ENCODE measurements at regions not wholly inside any gene's neighbourhood (a gene's known extent, or its start where the extent isn't known, plus 50 kb on each side); places are given as distances from the start of the nearest gene placed in this dataset.

- Mint-ChIP-seq H3K4me3 (no peak overlapping the region), H3K36me3 (no peaks in the 10 kb centered on the region), H3K27me3 (no peaks in the 10 kb centered on the region), H3K9me3 (no peaks in the 10 kb centered on the region), H3K27ac (no peak overlapping the region), H3K4me1 (no peaks in the 10 kb centered on the region)
- CTCF ChIA-PET, result no interaction called here
- DNase-seq, result no peak
Observed at GRCh38 chrX:118199997-118200396, 83.4 kb upstream of the KLHL13 start.

- Mint-ChIP-seq H3K4me3 (no peak overlapping the region), H3K36me3 (no peaks in the 10 kb centered on the region), H3K4me1 (no peaks in the 10 kb centered on the region), H3K27me3 (no peaks in the 10 kb centered on the region), H3K9me3 (no peaks in the 10 kb centered on the region), H3K27ac (no peak overlapping the region)
- CTCF ChIA-PET, result no interaction called here
- DNase-seq, result no peak
Observed at GRCh38 chrX:118205421-118206395, 89.1 kb upstream of the KLHL13 start.

- Mint-ChIP-seq H3K27me3 (no peaks in the 10 kb centered on the region), H3K36me3 (no peaks in the 10 kb centered on the region), H3K27ac (no peak overlapping the region), H3K9me3 (no peaks in the 10 kb centered on the region), H3K4me1 (peaks cover 6% of the 10 kb centered on the region), H3K4me3 (no peak overlapping the region)
- DNase-seq, result no peak
- CTCF ChIA-PET, result no interaction called here
Observed at GRCh38 chrX:118207831-118208453, 91.3 kb upstream of the KLHL13 start.

GRCh38 chrX:118208481-118208880 lies 91.9 kb upstream of the KLHL13 start:
- CTCF ChIA-PET, result no interaction called here
- no peak for DNase-seq
- Mint-ChIP-seq H3K36me3 (no peaks in the 10 kb centered on the region), H3K4me3 (no peak overlapping the region), H3K27me3 (no peaks in the 10 kb centered on the region), H3K27ac (no peak overlapping the region), H3K9me3 (no peaks in the 10 kb centered on the region), H3K4me1 (peaks cover 8% of the 10 kb centered on the region)

GRCh38 chrX:118211891-118212816 lies 95.5 kb upstream of the KLHL13 start:
- Mint-ChIP-seq H3K9me3 (no peaks in the 10 kb centered on the region), H3K27me3 (no peaks in the 10 kb centered on the region), H3K27ac (no peak overlapping the region), H3K4me3 (no peak overlapping the region), H3K36me3 (no peaks in the 10 kb centered on the region), H3K4me1 (peaks cover 8% of the 10 kb centered on the region)
- DNase-seq, result no peak
- CTCF ChIA-PET, result no interaction called here

- H3K4me1 Mint-ChIP-seq, result peaks cover 8% of the 10 kb centered on the region
- H3K9me3 Mint-ChIP-seq, result no peaks in the 10 kb centered on the region
- no peak overlapping the region for H3K4me3 Mint-ChIP-seq
- no peak for DNase-seq
- H3K27ac Mint-ChIP-seq, result no peak overlapping the region
- CTCF ChIA-PET, result no interaction called here
- no peaks in the 10 kb centered on the region for H3K27me3 Mint-ChIP-seq
- H3K36me3 Mint-ChIP-seq, result no peaks in the 10 kb centered on the region
Observed at GRCh38 chrX:118212817-118213183, 96.2 kb upstream of the KLHL13 start.

GRCh38 chrX:118215346-118215745 lies 98.7 kb upstream of the KLHL13 start:
- Mint-ChIP-seq H3K4me3 (no peak overlapping the region), H3K9me3 (no peaks in the 10 kb centered on the region), H3K27ac (no peak overlapping the region), H3K36me3 (no peaks in the 10 kb centered on the region), H3K27me3 (no peaks in the 10 kb centered on the region), H3K4me1 (peaks cover 8% of the 10 kb centered on the region)
- DNase-seq, result no peak
- CTCF ChIA-PET, result no interaction called here

GRCh38 chrX:118216087-118216486 lies 99.5 kb upstream of the KLHL13 start:
- CTCF ChIA-PET, result interaction anchor here (0.8 kb wide), 1 partner anchor 9 kb away, joined by 3 read pairs; no protein-coding TSS in a partner anchor
- no peak overlapping the region for H3K4me3 Mint-ChIP-seq
- no peaks in the 10 kb centered on the region for H3K9me3 Mint-ChIP-seq

GRCh38 chrX:118216509-118216908 lies 99.9 kb upstream of the KLHL13 start:
- no peaks in the 10 kb centered on the region for H3K9me3 Mint-ChIP-seq
- no peaks in the 10 kb centered on the region for H3K27me3 Mint-ChIP-seq
- CTCF ChIA-PET, result interaction anchor here (0.8 kb wide), 1 partner anchor 8 kb away, joined by 3 read pairs; no protein-coding TSS in a partner anchor
- H3K4me3 Mint-ChIP-seq, result no peak overlapping the region
- no peaks in the 10 kb centered on the region for H3K36me3 Mint-ChIP-seq
- peaks cover 8% of the 10 kb centered on the region for H3K4me1 Mint-ChIP-seq
- no peak for DNase-seq
- H3K27ac Mint-ChIP-seq, result no peak overlapping the region

More at GRCh38 chrX:118216087-118216486, 99.5 kb upstream of the KLHL13 start:
- H3K27ac Mint-ChIP-seq, result no peak overlapping the region
- H3K36me3 Mint-ChIP-seq, result no peaks in the 10 kb centered on the region
- peaks cover 8% of the 10 kb centered on the region for H3K4me1 Mint-ChIP-seq
- DNase-seq, result no peak
- no peaks in the 10 kb centered on the region for H3K27me3 Mint-ChIP-seq

GRCh38 chrX:118218079-118218478 lies 101.5 kb upstream of the KLHL13 start:
- Mint-ChIP-seq H3K4me3 (no peak overlapping the region), H3K9me3 (no peaks in the 10 kb centered on the region), H3K36me3 (no peaks in the 10 kb centered on the region), H3K27me3 (no peaks in the 10 kb centered on the region), H3K4me1 (no peaks in the 10 kb centered on the region), H3K27ac (no peak overlapping the region)
- CTCF ChIA-PET, result no interaction called here
- no peak for DNase-seq

- Mint-ChIP-seq H3K4me3 (no peak overlapping the region), H3K4me1 (no peaks in the 10 kb centered on the region), H3K27ac (no peak overlapping the region), H3K9me3 (no peaks in the 10 kb centered on the region), H3K36me3 (no peaks in the 10 kb centered on the region), H3K27me3 (no peaks in the 10 kb centered on the region)
- CTCF ChIA-PET, result no interaction called here
- DNase-seq, result no peak
Observed at GRCh38 chrX:118218940-118219339, 102.3 kb upstream of the KLHL13 start.

- Mint-ChIP-seq H3K4me3 (no peak overlapping the region), H3K27me3 (no peaks in the 10 kb centered on the region), H3K9me3 (no peaks in the 10 kb centered on the region), H3K4me1 (no peaks in the 10 kb centered on the region), H3K27ac (no peak overlapping the region), H3K36me3 (no peaks in the 10 kb centered on the region)
- DNase-seq, result no peak
- CTCF ChIA-PET, result interaction anchor here (0.5 kb wide), 1 partner anchor 283 kb away, joined by 3 read pairs; no protein-coding TSS in a partner anchor
Observed at GRCh38 chrX:118219866-118220265, 103.3 kb upstream of the KLHL13 start.

- Mint-ChIP-seq H3K4me3 (no peak overlapping the region), H3K4me1 (no peaks in the 10 kb centered on the region), H3K27ac (no peak overlapping the region), H3K36me3 (no peaks in the 10 kb centered on the region), H3K9me3 (no peaks in the 10 kb centered on the region), H3K27me3 (no peaks in the 10 kb centered on the region)
- DNase-seq, result no peak
- CTCF ChIA-PET, result interaction anchor here (0.5 kb wide), 1 partner anchor 283 kb away, joined by 3 read pairs; no protein-coding TSS in a partner anchor
Observed at GRCh38 chrX:118220509-118220908, 103.9 kb upstream of the KLHL13 start.

GRCh38 chrX:118221270-118221669 lies 104.7 kb upstream of the KLHL13 start:
- Mint-ChIP-seq H3K9me3 (no peaks in the 10 kb centered on the region), H3K27ac (no peak overlapping the region), H3K4me3 (no peak overlapping the region), H3K4me1 (no peaks in the 10 kb centered on the region), H3K27me3 (no peaks in the 10 kb centered on the region), H3K36me3 (no peaks in the 10 kb centered on the region)
- CTCF ChIA-PET, result no interaction called here
- DNase-seq, result no peak

All from activated naive CD4-positive, alpha-beta T cell treated with anti-CD3 and anti-CD28 coated beads, Interleukin-2, amount 10 ng/mL, durations not matched to agents 7 days and 5 days (primary cell).